Pancreas (tissue), 10 donors: ENCODE measurements at regions not wholly inside any gene's neighbourhood (a gene's known extent, or its start where the extent isn't known, plus 50 kb on each side); places are given as distances from the start of the nearest gene placed in this dataset.

Experiments used
- ATAC-seq, 4 donors: fragments of 200-7000 bp; cut with Tn5 transposase; one replicate each; pipeline versions ENCODE4 v1.8.0 to v1.9.1; 2020; ENCODE audit warnings: mild to moderate bottlenecking in 4 of 4, moderate library complexity in 4 of 4
- DNase-seq, 6 donors: peaks; one replicate each; pipeline ENCODE4 v3.0.0-alpha.2; 2020
- FAIRE-seq: peaks from 2 replicates; lab custom pipeline; 2012; peaks lifted over from hg19 to GRCh38; lab: Jason Lieb, UNC
- H3K27ac ChIP-seq, 4 donors: fragments of 200-600 bp; sonication (generic); 1 replicate in 3 of 4; 2 replicates in 1 of 4; pipeline versions ENCODE4 v1.5.0 to v1.8.0; 2020
- H3K27me3 ChIP-seq, 4 donors: fragments of 200-600 bp; one replicate each; pipeline ENCODE4 v1.8.0; 2021
- H3K36me3 ChIP-seq, 3 donors: fragments of 200-600 bp; sonication (generic) in 1 of 3; one replicate each; pipeline versions ENCODE4 v1.5.0 to v1.8.0; 2020 to 2021
- H3K4me1 ChIP-seq, 3 donors: fragments of 200-600 bp; one replicate each; pipeline ENCODE4 v1.8.0; 2021
- H3K4me3 ChIP-seq, 4 donors: fragments of 200-600 bp; sonication (generic) in 2 of 4; one replicate each; pipeline versions ENCODE4 v1.5.0 to v1.8.0; 2020 to 2021
- H3K9me3 ChIP-seq, 4 donors: fragments of 200-600 bp; one replicate each; pipeline ENCODE4 v1.8.0; 2021
- CTCF ChIP-seq, 4 donors: fragments of 200-600 bp; sonication (generic) in 3 of 4; IDR thresholded peaks; one replicate each; pipeline versions ENCODE4 v1.5.0 to v1.8.0; 2021; ENCODE audit warnings: antibody characterized with exemption in 4 of 4
- WGBS, 2 donors: extraction: QIAGEN DNeasy Blood & Tissue Kit; methylation state at CpG; one replicate each; pipeline ENCODE4 v1.1.7; 2013; 5-methylcytosine and 5-hydroxymethylcytosine counted together
- intact Hi-C, 3 donors: fragments of 100-400 bp; cut with DNase I; formaldehyde crosslinking; loops; one replicate each; pipeline versions ENCODE4 v1.11.1 to v1.14.2; 2022
- donor health status: healthy with polysubstance abuse.
- donor health status: DM: no; HTN: no; CAD: no; lungs with moderate emphysema.
- donor health status: DM: no; HTN: no; CAD: no.
- donor health status: control.
- donor health status: control.
- donor health status: Bipolar disorder and iron deficiency.
- donor health status: DM: yes; HTN: yes; CAD: no.
- donor health status: DM: no; HTN: no; CAD: no.
- donor health status: DM: no; HTN: no; CAD: no.
- donor health status: DM: yes; HTN: yes; CAD: no.

GRCh38 chr13:73904625-73905024, 229.6 kb downstream of the KLF12 start:
- intact Hi-C loops: no loop called here
- H3K4me1 ChIP-seq: no peaks in the 10 kb centered on the region
- no peak for FAIRE-seq

GRCh38 chr13:73903561-73903960, 230.6 kb downstream of the KLF12 start:
- no peak for FAIRE-seq
- Histone ChIP-seq H3K27ac (no peak overlapping the region), H3K4me3 (no peak overlapping the region), H3K36me3 (no peaks in the 10 kb centered on the region), H3K4me1 (no peaks in the 10 kb centered on the region), H3K27me3 (no peaks in the 10 kb centered on the region), H3K9me3 (no peaks in the 10 kb centered on the region)
- intact Hi-C loops: no loop called here
- no peak for DNase-seq
- no peak for ATAC-seq
- TF ChIP-seq CTCF (IDR thresholded peaks at IDR 0.05): no peak
- 84 to 95% methylated on average over 7 of the region's 7 CpGs for WGBS, 2 donors

More at GRCh38 chr13:73904625-73905024, 229.6 kb downstream of the KLF12 start:
- no peaks in the 10 kb centered on the region for H3K36me3 ChIP-seq
- ATAC-seq (no peak), DNase-seq (no peak)
- no peak overlapping the region for H3K27ac ChIP-seq
- no peaks in the 10 kb centered on the region for H3K27me3 ChIP-seq
- 82 to 92% methylated on average over 3 of the region's 3 CpGs for WGBS, 2 donors
- TF ChIP-seq CTCF (IDR thresholded peaks at IDR 0.05): no peak
- no peak overlapping the region for H3K4me3 ChIP-seq
- H3K9me3 ChIP-seq: no peaks in the 10 kb centered on the region

- no peak for TF ChIP-seq CTCF (IDR thresholded peaks at IDR 0.05)
- no peak for ATAC-seq
- no peaks in the 10 kb centered on the region for H3K4me1 ChIP-seq
- DNase-seq: no peak
- intact Hi-C loops: no loop called here
- no peaks in the 10 kb centered on the region for H3K27me3 ChIP-seq
- FAIRE-seq: no peak
- H3K27ac ChIP-seq: no peak overlapping the region
- H3K36me3 ChIP-seq: no peaks in the 10 kb centered on the region
- H3K9me3 ChIP-seq: no peaks in the 10 kb centered on the region
- no peak overlapping the region for H3K4me3 ChIP-seq
Observed at GRCh38 chr13:73902847-73903246, 231.4 kb downstream of the KLF12 start.

GRCh38 chr13:73902296-73902695, 231.9 kb downstream of the KLF12 start:
- WGBS, 2 donors: 49 to 56% methylated on average over 4 of the region's 4 CpGs
- TF ChIP-seq CTCF (IDR thresholded peaks at IDR 0.05): no peak
- FAIRE-seq: no peak
- intact Hi-C loops: no loop called here
- no peak for ATAC-seq
- no peak for DNase-seq
- H3K27ac ChIP-seq: no peak overlapping the region
- H3K36me3 ChIP-seq: no peaks in the 10 kb centered on the region
- H3K4me3 ChIP-seq: no peak overlapping the region
- H3K4me1 ChIP-seq: no peaks in the 10 kb centered on the region
- no peaks in the 10 kb centered on the region for H3K9me3 ChIP-seq
- no peaks in the 10 kb centered on the region for H3K27me3 ChIP-seq

GRCh38 chr13:73901324-73902068, 232.7 kb downstream of the KLF12 start:
- 71 to 79% methylated on average over 1 of the region's 1 CpG for WGBS, 2 donors

More at GRCh38 chr13:73901324-73902068, 232.7 kb downstream of the KLF12 start:
- no peaks in the 10 kb centered on the region for H3K9me3 ChIP-seq
- no peak overlapping the region for H3K27ac ChIP-seq
- intact Hi-C loops: no loop called here
- DNase-seq: no peak
- H3K4me1 ChIP-seq: no peaks in the 10 kb centered on the region
- H3K4me3 ChIP-seq: no peak overlapping the region
- TF ChIP-seq CTCF (IDR thresholded peaks at IDR 0.05): no peak
- no peak for FAIRE-seq
- H3K27me3 ChIP-seq: no peaks in the 10 kb centered on the region
- H3K36me3 ChIP-seq: no peaks in the 10 kb centered on the region
- no peak for ATAC-seq
